Retina (tissue), 1 donor: ENCODE measurements at regions not wholly inside any gene's neighbourhood (a gene's known extent, or its start where the extent isn't known, plus 50 kb on each side); places are given as distances from the start of the nearest gene placed in this dataset.
A peak's percentile ranks its signal among the peaks of the same experiment; 100 is the strongest.
"Not testable (repeated sequence)": the region's sequence is repeated elsewhere in the genome, so short reads cannot be mapped to it uniquely, and the experiment has no call there.

ENCODE experiments used
- DNase-seq: peaks from one replicate; pipeline ENCODE4 v3.0.0-alpha.2; 2016

GRCh38 chr5:44048276-44048984, 340.8 kb downstream of the FGF10 start:
- peak; percentile 39 for DNase-seq

- DNase-seq: no peak
Observed at GRCh38 chr5:44046619-44047364, 342.4 kb downstream of the FGF10 start.

DNA sequence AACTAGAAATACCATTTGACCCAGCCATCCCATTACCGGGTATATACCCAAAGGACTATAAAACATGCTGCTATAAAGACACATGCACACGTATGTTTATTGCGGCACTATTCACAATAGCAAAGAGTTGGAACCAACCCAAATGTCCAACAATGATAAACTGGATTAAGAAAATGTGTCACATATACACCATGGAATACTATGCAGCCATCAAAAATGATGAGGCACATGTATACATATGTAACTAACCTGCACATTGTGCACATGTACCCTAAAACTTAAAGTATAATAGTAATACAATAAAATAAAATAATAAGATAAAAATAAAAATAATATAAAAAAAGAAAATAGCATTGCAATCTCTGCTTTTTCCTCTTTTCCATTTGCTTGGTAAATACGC, 344.7 kb downstream of the FGF10 start:
- DNase-seq: not testable (repeated sequence)

- DNase-seq: no peak
Observed at GRCh38 chr5:44028226-44028625, 361.0 kb downstream of the FGF10 start.

DNA sequence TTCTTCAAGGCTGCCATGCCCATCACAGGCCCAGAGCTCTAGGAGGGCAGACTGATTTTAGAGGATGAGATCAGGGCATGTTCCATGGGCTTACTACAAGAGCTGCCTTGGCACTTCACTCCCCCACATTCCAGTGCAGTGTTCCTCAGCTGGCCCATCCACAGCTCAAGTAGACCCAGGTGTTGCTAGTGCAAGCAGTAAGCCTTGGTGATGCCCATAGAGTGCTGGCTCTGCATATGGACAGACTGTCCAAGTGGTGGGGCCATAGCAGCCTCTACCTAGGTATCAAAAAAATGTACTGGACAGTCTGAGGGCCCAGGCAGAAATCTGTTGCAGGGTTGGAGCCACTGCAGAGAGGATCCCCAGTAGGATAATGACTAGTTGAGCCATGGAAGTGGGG, 366.6 kb downstream of the FGF10 start:
- DNase-seq: no peak

DNA sequence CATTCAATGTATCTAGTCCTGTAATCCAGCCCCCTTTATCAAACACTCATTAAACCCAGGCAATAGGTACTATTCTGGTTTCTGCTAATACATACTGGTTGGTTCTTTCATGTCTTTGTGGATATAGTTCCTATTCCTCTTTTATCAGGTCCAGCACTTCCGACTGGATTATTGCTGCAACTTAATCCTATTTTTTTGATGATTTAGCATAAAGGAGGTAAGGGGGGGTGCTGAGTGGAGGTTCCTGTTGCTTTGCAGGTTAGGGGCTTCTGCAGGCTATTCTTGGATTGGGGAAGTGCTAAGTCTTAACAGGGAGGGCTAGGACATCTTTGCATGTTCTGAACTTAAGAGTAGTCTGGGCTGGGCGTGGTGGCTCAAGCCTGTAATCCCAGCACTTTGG, 377.7 kb downstream of the FGF10 start:
- DNase-seq: no peak

GRCh38 chr5:44002381-44002901, 386.8 kb downstream of the FGF10 start:
- no peak for DNase-seq

DNA sequence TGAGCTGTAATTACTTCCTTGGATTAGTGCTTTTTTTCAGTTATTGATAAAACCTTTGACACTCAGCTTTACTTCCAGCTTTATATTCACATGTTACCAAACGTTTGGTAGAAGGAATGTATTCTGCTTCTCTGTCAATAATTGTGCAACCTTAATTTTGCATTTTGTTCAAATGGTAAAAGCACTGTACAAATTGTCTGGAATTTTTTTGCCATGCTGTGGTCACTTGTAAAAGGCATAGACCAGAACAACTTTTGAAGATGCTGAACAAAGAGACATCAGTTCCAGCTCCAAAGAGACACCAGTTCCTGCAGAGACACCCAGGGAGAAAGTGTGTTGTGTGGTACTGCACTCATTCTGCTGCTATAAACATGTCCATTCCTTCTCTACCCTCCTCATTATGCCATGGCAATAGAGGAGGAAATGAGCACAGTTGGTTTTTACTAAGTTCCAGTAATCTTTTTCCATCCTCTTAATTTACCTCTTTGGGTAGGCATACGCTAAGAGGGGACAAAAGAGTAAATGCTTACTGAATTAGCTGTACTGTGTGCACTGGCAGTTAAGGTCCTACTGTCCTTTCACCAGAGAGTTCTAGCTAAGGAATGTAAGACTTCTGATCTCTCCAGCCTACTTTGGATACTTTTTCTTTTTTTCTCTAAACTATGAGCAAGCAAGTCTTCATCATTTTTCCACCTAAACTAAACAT, 387.4 kb downstream of the FGF10 start:
- DNase-seq: no peak

GRCh38 chr5:44001236-44001635, 388.0 kb downstream of the FGF10 start:
- no peak for DNase-seq

- DNase-seq: no peak
Observed at GRCh38 chr5:43997647-43998272, 391.5 kb downstream of the FGF10 start.

DNA sequence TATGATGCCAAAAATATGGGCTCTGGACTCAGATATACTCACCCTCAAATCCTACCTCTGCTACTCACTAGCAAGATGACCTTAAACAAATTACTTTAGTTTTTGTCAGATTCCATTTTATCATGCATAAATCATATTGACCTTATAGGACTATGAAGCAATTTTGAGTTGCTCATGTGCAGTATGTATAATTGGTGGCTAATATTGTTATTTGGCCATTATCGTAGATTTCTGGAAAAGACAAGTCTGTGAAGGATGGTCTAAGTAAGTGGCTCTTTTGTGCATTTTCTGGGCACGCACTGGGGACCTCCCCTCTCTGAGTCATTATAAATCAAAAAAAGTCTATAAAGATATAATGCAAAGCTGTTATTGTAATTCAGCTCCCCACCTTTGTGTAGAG, 393.0 kb downstream of the FGF10 start:
- no peak for DNase-seq

DNA sequence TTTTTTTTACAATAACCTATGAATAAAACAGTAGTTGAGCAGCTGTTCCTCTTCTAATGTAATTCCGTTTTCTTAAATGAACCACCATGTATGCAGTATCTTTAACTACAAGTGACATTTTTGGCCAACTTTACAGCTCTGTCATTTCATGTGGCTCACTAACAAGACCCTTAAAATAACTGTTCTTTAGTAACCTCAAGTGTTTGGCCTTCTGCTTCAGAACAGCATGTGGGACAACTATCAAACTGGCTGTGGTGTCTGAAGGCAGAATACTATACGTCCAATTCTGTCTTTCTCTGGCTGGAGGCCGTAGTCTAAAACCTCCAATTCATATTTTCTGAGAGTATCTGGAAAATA, 391.4 kb downstream of the NNT start:
- DNase-seq: no peak

DNA sequence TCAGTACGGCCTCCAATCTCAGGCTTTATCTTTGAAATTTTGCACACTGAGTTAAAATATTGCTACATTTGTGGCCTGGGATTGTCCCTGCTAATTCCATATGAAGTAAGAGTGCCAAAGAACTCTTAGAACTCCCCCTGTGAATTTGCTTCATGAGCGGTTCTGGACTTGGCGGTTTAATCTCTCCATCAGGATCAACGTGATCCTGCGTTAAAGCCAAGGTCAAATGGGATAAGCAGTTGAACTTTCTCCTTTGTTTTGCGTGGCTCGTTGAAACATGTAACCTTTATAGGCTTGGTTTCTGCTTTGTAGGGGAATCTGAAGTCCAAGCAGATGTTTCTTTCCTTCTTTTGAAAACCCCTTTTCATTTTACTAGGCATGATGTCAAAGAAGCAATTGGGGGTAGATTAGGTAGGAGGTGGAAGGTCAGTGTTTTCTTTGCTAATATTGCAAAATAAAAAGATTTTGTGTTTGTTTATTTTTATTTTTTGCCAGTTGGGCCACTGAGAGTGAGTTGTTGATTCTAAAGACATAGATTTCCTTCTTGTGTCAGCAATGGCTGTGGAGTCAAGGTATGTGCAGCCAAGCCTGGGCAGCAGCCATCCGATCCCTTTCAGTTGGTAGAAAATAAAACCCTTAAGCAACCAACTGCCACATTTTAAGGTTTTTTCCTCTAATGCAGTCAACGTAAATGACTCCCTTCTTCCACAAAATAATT, 390.8 kb downstream of the NNT start:
- DNase-seq: no peak

DNA sequence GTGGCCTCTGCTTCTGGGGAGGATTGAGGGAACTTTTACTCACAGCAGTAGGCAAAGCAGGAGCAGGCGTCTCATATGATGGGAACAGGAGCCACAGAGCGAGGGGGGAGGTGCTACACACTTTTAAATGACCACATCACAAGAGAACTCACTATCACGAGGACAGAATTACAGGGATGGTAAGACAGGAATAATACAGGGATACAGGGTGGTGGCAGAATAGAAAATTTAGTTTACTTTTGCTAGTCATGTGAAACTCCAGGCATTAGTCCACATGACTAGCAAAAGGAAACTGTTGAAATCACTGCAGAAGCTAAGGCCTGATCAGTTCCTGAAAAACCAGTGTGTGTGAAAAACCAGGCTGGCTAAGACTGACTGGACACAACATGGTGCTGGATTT, 382.4 kb downstream of the NNT start:
- DNase-seq: no peak

DNA sequence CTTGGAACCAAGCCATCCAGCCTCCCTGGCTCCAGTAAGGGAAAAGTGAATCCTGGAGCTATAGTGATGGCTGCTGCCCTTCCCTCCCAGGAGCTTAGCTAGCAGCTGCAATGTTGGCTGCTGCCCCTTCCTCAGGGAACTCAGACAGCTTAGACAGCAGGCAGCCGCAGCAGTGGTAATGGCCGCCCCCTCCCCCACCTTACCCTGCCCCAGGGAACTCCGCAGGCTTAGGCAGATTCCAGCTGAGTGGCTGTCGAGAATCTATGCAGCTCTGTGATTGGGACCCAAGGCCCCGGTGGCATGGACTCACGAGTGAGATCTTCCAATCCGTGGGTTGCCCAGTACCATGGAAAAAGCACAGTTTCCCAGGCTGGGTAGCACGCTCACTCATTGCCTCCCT, 378.6 kb downstream of the NNT start:
- DNase-seq: no peak

DNA sequence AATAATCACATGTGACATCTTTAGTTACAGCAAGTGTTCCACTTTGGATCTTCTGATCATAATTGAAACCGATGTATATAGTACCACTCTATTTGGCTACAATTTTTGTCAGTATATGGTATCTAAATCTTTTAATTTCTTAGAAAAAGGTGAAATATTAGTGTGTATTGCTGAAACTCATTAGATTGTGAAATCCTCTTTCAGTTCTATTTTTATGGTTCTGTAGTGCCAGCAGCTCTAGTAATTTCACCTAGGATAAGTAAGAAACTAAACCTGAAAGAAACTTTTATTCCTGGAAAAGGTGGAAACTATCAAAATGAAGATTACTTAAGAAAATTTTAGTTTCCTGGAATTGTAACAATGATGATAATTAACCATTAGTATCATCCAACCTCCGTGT, 370.9 kb downstream of the NNT start:
- DNase-seq: no peak

- no peak for DNase-seq
Observed at GRCh38 chr5:43973318-43973717, 370.3 kb downstream of the NNT start.

- no peak for DNase-seq
Observed at GRCh38 chr5:43967165-43967564, 364.2 kb downstream of the NNT start.

- no peak for DNase-seq
Observed at GRCh38 chr5:43959144-43959543, 356.2 kb downstream of the NNT start.

- no peak for DNase-seq
Observed at GRCh38 chr5:43947935-43948334, 345.0 kb downstream of the NNT start.

DNA sequence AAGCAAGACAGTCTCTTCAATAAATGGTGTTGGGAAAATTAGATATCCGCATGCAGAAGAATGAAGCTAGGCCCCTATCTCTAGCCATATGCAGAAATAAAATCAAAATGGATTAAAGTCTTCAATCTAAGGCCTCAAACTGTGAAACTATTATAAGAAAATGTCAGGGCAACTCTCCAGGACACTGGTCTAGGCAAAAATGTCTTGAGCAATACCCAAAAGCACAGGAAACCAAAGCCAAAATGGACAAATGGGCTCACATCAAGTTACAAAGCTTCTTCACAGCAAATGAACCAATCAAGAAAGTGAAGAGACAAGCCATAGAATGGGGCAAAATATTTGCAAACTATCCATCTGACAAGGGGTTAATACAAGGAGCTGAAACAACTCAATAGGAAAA, 338.8 kb downstream of the NNT start:
- no peak for DNase-seq

DNA sequence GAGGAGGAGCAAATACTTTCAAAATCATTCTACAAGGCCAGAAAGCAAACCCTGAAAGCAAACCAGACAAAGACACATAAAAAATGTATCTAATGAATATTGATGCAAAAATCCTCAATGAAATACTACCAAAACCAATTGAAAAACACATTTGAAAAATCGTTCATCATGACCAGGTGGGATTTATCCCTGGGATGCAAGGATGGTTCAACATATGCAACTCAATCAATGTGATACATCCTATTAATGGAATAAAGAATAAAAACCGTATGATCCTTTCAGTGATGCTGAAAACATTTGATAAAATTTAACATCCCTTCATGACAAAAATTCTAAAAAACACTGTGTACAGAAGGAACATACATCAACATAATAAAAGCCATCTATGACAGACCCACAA, 337.6 kb downstream of the NNT start:
- DNase-seq: no peak

GRCh38 chr5:43926923-43927322, 323.9 kb downstream of the NNT start:
- DNase-seq: no peak
